ENCODE measurements at regions not wholly inside any gene's neighbourhood (a gene's known extent, or its start where the extent isn't known, plus 50 kb on each side); places are given as distances from the start of the nearest gene placed in this dataset.

DNA sequence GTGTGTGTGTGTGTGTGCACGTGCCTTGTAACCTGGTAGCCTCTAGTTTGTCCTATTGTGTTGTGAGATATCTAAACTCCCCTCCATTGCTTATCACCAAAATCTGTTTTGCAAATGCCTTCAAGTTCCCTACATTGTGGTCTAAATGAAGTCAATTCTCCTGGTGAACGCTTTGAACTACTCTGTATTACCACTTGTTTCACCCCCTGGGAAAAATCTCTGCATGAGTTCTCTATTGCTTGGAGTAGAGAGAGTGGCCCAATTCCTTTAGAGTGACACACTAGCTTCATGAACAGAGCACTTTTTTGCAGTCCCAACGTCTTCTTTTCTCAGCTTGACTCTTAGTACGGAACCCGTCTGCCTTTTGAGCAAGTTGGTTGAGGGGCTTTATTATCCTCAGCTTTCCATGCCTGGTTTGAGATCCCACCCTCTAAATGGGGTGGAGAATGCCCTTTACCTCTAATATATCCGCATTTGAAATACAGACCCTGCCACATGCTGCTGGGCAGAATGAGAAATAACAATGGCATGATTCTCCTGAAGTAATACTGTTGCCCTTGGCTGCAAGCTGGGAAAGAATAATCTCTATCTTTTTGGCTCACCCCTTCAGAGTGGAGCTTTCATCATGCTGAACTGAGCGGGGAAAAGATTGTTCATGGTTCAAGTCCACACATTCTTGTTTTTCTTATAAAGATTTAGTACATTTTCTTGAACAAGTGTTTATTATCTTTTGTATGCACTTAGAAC, 2545.3 kb downstream of the PCDH9 start (continued):
- TF ChIP-seq GPBP1L1 (CRISPR knock-in tag; IDR thresholded peaks at IDR 0.05), result no peak
- TF ChIP-seq ZNF17 (CRISPR knock-in tag; IDR thresholded peaks at IDR 0.05), result no peak
- TF ChIP-seq CSRNP2 (CRISPR knock-in tag; conservative IDR thresholded peaks at IDR 0.05; ENCODE audit: low read depth), result no peak

DNA sequence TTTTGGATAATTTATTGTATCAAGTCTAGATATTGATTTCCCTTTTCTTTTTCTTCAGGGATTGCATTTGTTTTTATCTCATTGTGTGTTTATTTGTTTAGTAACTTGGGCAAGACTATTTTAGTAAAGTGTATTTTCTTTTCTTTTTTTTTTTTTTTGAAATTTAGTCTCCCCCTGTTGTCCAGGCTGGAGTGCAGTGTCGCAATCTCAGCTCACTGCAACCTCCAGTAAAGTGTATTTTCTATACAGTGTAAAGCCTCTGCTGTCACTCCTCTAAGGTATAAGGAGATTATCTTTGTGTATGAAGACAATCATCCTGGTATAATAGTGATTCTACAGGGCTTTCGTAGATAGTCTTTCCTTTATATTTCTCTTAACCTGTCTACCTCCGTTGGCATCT, 2546.0 kb downstream of the PCDH9 start:
- WGBS (ENCODE audit: low lambda C conversion rate), result 13% methylated on average over 3 of the region's 3 CpGs
- BruUV-seq (replicated peaks), result no TSS peak
- no peak for ATAC-seq
- no peak for TF ChIP-seq ZNF530 (CRISPR knock-in tag; IDR thresholded peaks at IDR 0.05; ENCODE audit: low read depth)
- no peak for TF ChIP-seq ZSCAN29 (CRISPR knock-in tag; conservative IDR thresholded peaks at IDR 0.05)
- no peak for TF ChIP-seq ZNF772 (CRISPR knock-in tag; IDR thresholded peaks at IDR 0.05)
- no peak for TF ChIP-seq ZNF784 (CRISPR knock-in tag; IDR thresholded peaks at IDR 0.05; ENCODE audit: borderline replicate concordance)
- TF ChIP-seq SP2 (CRISPR knock-in tag; IDR thresholded peaks at IDR 0.05), result no peak
- TF ChIP-seq ZNF703 (CRISPR knock-in tag; IDR thresholded peaks at IDR 0.05; ENCODE audit: borderline replicate concordance), result no peak
- no peak for TF ChIP-seq ZNF597 (CRISPR knock-in tag; IDR thresholded peaks at IDR 0.05)

More for the DNA sequence above, 2546.0 kb downstream of the PCDH9 start:
- no peak overlapping the region for H3K9ac ChIP-seq (ENCODE audit: insufficient read depth, low read depth, low read length)
- DNase-seq (ENCODE audit: low spot score) (no peak), FAIRE-seq (no peak)
- H3K4me2 ChIP-seq (ENCODE audit: low read depth, low read length), result no peak overlapping the region
- no peaks in the 10 kb centered on the region for H3K36me3 ChIP-seq (replicated peaks in 1 of 2; ENCODE audit: control insufficient read depth in 1 of 2, insufficient read depth in 2 of 2, low read length in 2 of 2)
- H3K4me3 ChIP-seq (replicated peaks in 1 of 3; ENCODE audit: insufficient read depth in 1 of 3, low read depth in 2 of 3, low read length in 3 of 3), result no peak overlapping the region
- ChIA-PET CTCF (ENCODE audit: low intra/inter-chr PET ratio, low total read pairs) (no interaction called here), POLR2A (no interaction called here)
- in situ Hi-C loops (cut with HindIII; ENCODE audit: extremely low pct_ligation_motif_present, low pct_unique_long_range_greater_than_20kb) (no loop called here), intact Hi-C loops (cut with micrococcal nuclease; ENCODE audit: unreplicated experiment) (no loop called here)
- no peaks in the 10 kb centered on the region for H3K4me1 ChIP-seq (ENCODE audit: insufficient read depth, low read length)
- H3K27ac ChIP-seq (ENCODE audit: extremely low read length, insufficient read depth, low read length), result no peak overlapping the region
- H2AFZ ChIP-seq (ENCODE audit: low read length), result no peak overlapping the region
- no peaks in the 10 kb centered on the region for H3K79me2 ChIP-seq (ENCODE audit: insufficient read depth, low read length)
- H3K27me3 ChIP-seq (ENCODE audit: control insufficient read depth in 1 of 2, insufficient read depth in 2 of 2, low read length in 2 of 2), result no peaks in the 10 kb centered on the region
- H4K20me1 ChIP-seq (ENCODE audit: insufficient read depth, low read length), result no peaks in the 10 kb centered on the region
- no peaks in the 10 kb centered on the region for H3K9me3 ChIP-seq (ENCODE audit: low read length)
